ENCODE measurements at regions not wholly inside any gene's neighbourhood (a gene's known extent, or its start where the extent isn't known, plus 50 kb on each side); places are given as distances from the start of the nearest gene placed in this dataset.

DNA sequence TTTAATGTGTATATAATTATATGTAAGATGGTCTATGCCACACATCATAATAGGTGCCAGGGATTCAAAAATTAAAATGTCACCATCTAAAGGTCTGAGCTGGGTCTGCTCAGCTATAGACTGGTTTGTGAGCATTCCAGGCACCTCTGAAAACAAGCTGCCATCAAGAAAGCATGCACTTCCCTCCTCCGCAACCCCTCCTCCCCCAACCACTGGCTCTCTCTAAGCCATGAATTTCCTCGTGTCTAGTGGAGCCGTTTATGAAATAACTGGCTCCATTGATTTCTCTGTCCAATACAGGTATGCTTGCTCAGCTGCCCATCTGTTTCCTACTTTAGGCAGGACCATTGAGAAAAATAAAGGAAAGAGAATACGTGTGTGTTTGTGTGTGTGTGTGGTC, 522.6 kb upstream of the PLXNA2 start:
- no peaks in the 10 kb centered on the region for H3K27me3 ChIP-seq (ENCODE audit: control insufficient read depth, insufficient read depth, low read length)
- H3K27ac ChIP-seq (ENCODE audit: low read depth in 2 of 2, low read length in 2 of 2): no peak overlapping the region
- no peak overlapping the region for H3K4me3 ChIP-seq (ENCODE audit: low read length in 3 of 3)
- H3K36me3 ChIP-seq (ENCODE audit: control insufficient read depth in 2 of 3, insufficient read depth in 3 of 3, low read length in 3 of 3): no peaks in the 10 kb centered on the region
- TF ChIP-seq, protein P1, sequence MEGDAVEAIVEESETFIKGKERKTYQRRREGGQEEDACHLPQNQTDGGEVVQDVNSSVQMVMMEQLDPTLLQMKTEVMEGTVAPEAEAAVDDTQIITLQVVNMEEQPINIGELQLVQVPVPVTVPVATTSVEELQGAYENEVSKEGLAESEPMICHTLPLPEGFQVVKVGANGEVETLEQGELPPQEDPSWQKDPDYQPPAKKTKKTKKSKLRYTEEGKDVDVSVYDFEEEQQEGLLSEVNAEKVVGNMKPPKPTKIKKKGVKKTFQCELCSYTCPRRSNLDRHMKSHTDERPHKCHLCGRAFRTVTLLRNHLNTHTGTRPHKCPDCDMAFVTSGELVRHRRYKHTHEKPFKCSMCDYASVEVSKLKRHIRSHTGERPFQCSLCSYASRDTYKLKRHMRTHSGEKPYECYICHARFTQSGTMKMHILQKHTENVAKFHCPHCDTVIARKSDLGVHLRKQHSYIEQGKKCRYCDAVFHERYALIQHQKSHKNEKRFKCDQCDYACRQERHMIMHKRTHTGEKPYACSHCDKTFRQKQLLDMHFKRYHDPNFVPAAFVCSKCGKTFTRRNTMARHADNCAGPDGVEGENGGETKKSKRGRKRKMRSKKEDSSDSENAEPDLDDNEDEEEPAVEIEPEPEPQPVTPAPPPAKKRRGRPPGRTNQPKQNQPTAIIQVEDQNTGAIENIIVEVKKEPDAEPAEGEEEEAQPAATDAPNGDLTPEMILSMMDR (IDR thresholded peaks at IDR 0.05; ENCODE audit: borderline replicate concordance, extremely low read depth, insufficient read depth): no peak
- no peaks in the 10 kb centered on the region for H3K4me1 ChIP-seq (ENCODE audit: control insufficient read depth in 2 of 3, insufficient read depth in 2 of 3, low read depth in 1 of 3, low read length in 3 of 3)
- intact Hi-C loops (cut with DNase I): no loop called here
- H3K9me3 ChIP-seq (ENCODE audit: control insufficient read depth in 2 of 3, insufficient read depth in 1 of 3, low read length in 3 of 3): no peaks in the 10 kb centered on the region
- H3K9ac ChIP-seq (ENCODE audit: low read length in 3 of 3): no peak overlapping the region
- DNase-seq: peak in 1 of 5 donors; percentile 32
- no peak for FAIRE-seq

DNA sequence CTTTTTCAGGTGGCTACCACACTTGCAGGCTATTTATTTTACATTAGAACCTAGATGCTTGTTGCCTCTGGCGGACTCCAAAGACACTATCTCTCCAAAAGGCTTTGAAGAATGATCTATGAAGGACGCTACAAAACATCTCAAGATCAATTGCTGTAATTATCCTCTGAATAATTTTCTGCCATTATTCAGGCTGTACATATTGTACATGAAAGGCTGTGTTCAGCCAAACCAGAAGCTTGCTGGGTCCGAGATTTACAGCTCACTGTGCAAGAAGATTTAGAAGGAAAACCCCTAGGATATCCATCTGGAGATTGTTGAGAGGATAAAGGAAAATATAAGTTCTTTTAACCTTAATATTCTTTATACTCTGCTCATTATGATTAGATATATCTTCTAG, 523.6 kb upstream of the PLXNA2 start:
- H3K27ac ChIP-seq (ENCODE audit: low read depth in 2 of 2, low read length in 2 of 2): no peak overlapping the region
- TF ChIP-seq, protein P1 (IDR thresholded peaks at IDR 0.05; ENCODE audit: borderline replicate concordance, extremely low read depth, insufficient read depth): no peak
- H3K9ac ChIP-seq (ENCODE audit: low read length in 3 of 3): no peak overlapping the region
- FAIRE-seq (no peak), DNase-seq (no peak)
- H3K4me3 ChIP-seq (ENCODE audit: low read length in 3 of 3): no peak overlapping the region
- no peaks in the 10 kb centered on the region for H3K4me1 ChIP-seq (ENCODE audit: control insufficient read depth in 2 of 3, insufficient read depth in 2 of 3, low read depth in 1 of 3, low read length in 3 of 3)
- no peaks in the 10 kb centered on the region for H3K36me3 ChIP-seq (ENCODE audit: control insufficient read depth in 2 of 3, insufficient read depth in 3 of 3, low read length in 3 of 3)
- intact Hi-C loops (cut with DNase I): no loop called here
- no peaks in the 10 kb centered on the region for H3K9me3 ChIP-seq (ENCODE audit: control insufficient read depth in 2 of 3, insufficient read depth in 1 of 3, low read length in 3 of 3)
- no peaks in the 10 kb centered on the region for H3K27me3 ChIP-seq (ENCODE audit: control insufficient read depth, insufficient read depth, low read length)

DNA sequence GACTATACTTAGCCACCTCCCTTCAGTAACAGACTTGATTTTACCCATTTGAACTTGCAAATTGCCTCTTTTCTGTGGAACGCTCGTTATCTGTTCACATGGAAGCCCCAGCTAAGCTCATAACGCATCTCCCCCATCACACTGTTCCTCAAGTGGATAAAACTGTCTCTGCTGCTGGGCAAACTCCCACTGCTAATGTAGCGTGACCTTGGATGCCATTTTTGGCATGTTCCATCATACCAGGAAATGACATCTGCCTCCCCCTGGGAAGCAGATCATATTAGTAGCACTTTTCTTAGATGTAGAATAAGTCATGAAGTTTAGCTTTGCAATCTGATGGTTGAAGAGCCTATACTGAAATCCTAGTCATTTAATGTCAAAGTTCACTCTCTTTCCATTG, 528.7 kb upstream of the PLXNA2 start:
- Histone ChIP-seq H3K9me3 (ENCODE audit: control insufficient read depth in 2 of 3, insufficient read depth in 1 of 3, low read length in 3 of 3) (no peaks in the 10 kb centered on the region), H3K4me1 (ENCODE audit: control insufficient read depth in 2 of 3, insufficient read depth in 2 of 3, low read depth in 1 of 3, low read length in 3 of 3) (no peaks in the 10 kb centered on the region), H3K27me3 (ENCODE audit: control insufficient read depth, insufficient read depth, low read length) (no peaks in the 10 kb centered on the region), H3K4me3 (ENCODE audit: low read length in 3 of 3) (no peak overlapping the region), H3K27ac (ENCODE audit: low read depth in 2 of 2, low read length in 2 of 2) (no peak overlapping the region), H3K36me3 (ENCODE audit: control insufficient read depth in 2 of 3, insufficient read depth in 3 of 3, low read length in 3 of 3) (no peaks in the 10 kb centered on the region), H3K9ac (ENCODE audit: low read length in 3 of 3) (no peak overlapping the region)
- no peak for DNase-seq
- intact Hi-C loops (cut with DNase I): no loop called here
- FAIRE-seq: no peak
- TF ChIP-seq, protein P1 (IDR thresholded peaks at IDR 0.05; ENCODE audit: borderline replicate concordance, extremely low read depth, insufficient read depth): no peak

DNA sequence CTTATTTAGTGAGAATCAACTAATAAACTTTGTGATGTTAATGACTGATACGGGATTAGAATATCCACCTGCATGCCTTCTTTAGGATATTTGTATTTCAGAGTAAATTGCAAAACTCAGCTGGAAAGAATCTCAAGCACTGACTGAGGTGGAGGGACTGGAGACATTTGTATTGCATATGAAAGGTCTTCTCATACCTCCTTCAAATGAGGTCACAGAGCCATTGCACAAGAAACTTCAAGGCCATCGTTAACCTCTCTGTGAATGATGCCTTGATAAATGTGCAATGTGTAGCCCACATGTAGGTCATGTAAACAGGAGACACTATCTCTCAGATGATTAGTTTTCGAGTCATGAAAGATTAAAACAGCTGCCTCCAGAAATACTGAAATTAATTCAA, 531.7 kb upstream of the PLXNA2 start:
- H3K9me3 ChIP-seq (ENCODE audit: control insufficient read depth in 2 of 3, insufficient read depth in 1 of 3, low read length in 3 of 3): no peaks in the 10 kb centered on the region
- FAIRE-seq (no peak), DNase-seq (no peak)
- no peaks in the 10 kb centered on the region for H3K27me3 ChIP-seq (ENCODE audit: control insufficient read depth, insufficient read depth, low read length)
- H3K27ac ChIP-seq (ENCODE audit: low read depth in 2 of 2, low read length in 2 of 2): no peak overlapping the region
- no peaks in the 10 kb centered on the region for H3K4me1 ChIP-seq (ENCODE audit: control insufficient read depth in 2 of 3, insufficient read depth in 2 of 3, low read depth in 1 of 3, low read length in 3 of 3)
- H3K36me3 ChIP-seq (ENCODE audit: control insufficient read depth in 2 of 3, insufficient read depth in 3 of 3, low read length in 3 of 3): no peaks in the 10 kb centered on the region
- H3K9ac ChIP-seq (ENCODE audit: low read length in 3 of 3): no peak overlapping the region
- TF ChIP-seq, protein P1 (IDR thresholded peaks at IDR 0.05; ENCODE audit: borderline replicate concordance, extremely low read depth, insufficient read depth): no peak
- intact Hi-C loops (cut with DNase I): no loop called here
- no peak overlapping the region for H3K4me3 ChIP-seq (ENCODE audit: low read length in 3 of 3)
